DND-41 (cell line): ENCODE measurements at regions not wholly inside any gene's neighbourhood (a gene's known extent, or its start where the extent isn't known, plus 50 kb on each side); places are given as distances from the start of the nearest gene placed in this dataset.

Experiments
- ATAC-seq: fragments of 200-7000 bp; cut with Tn5 transposase; 3 replicates; pipeline ENCODE4 v1.9.1; 2021; ENCODE audit warnings: low read depth; ENCODE audit not compliant: insufficient read depth
- DNase-seq: peaks from one replicate; pipeline ENCODE4 v3.0.0-alpha.2; 2020
- H2AFZ ChIP-seq: 2 replicates; pipeline ENCODE4 v1.6.0; 2012; ENCODE audit warnings: low read depth, low read length
- H3K27ac ChIP-seq: 2 replicates; pipeline ENCODE4 v1.5.1; 2012; ENCODE audit warnings: low read length, inconsistent platforms
- H3K27me3 ChIP-seq: fragments of 200-600 bp; sonication (generic); 2 replicates; pipeline ENCODE4 v1.6.0; 2012; ENCODE audit warnings: low read length, mild to moderate bottlenecking, inconsistent platforms; ENCODE audit not compliant: insufficient read depth, poor library complexity
- H3K36me3 ChIP-seq: 2 replicates; pipeline ENCODE4 v1.5.1; 2012; ENCODE audit warnings: low read length, inconsistent platforms; ENCODE audit not compliant: insufficient read depth
- H3K4me1 ChIP-seq: 2 replicates; pipeline ENCODE4 v1.5.1; 2012; ENCODE audit warnings: mild to moderate bottlenecking, low read length; ENCODE audit not compliant: insufficient read depth
- H3K4me2 ChIP-seq: 2 replicates; pipeline ENCODE4 v1.6.0; 2012; ENCODE audit warnings: mild to moderate bottlenecking, moderate library complexity, low read length, inconsistent platforms; ENCODE audit not compliant: insufficient read depth
- H3K4me3 ChIP-seq, 2 experiments: fragments of 200-600 bp in 1 of 2; shearing (Covaris generic) in 1 of 2; 2 replicates each; pipeline ENCODE4 v1.5.1; 2012 to 2016; ENCODE audit warnings: inconsistent platforms in 2 of 2, low read length in 2 of 2, mild to moderate bottlenecking in 2 of 2, low read depth in 1 of 2, moderate library complexity in 1 of 2
- H3K79me2 ChIP-seq: 2 replicates; pipeline ENCODE4 v1.6.0; 2012; ENCODE audit warnings: low read length, inconsistent platforms; ENCODE audit not compliant: insufficient read depth
- H3K9ac ChIP-seq: 2 replicates; pipeline ENCODE4 v1.6.0; 2012; ENCODE audit warnings: low read depth, mild to moderate bottlenecking, inconsistent platforms, low read length, moderate library complexity
- H3K9me3 ChIP-seq: 2 replicates; pipeline ENCODE4 v1.5.1; 2012; ENCODE audit warnings: low read length, moderate library complexity, mild to moderate bottlenecking, inconsistent platforms; ENCODE audit not compliant: insufficient read depth, severe bottlenecking
- H4K20me1 ChIP-seq: 2 replicates; pipeline ENCODE4 v1.6.0; 2012; ENCODE audit warnings: low read length; ENCODE audit not compliant: insufficient read depth
- EZH2 ChIP-seq: IDR thresholded peaks from 3 replicates; pipeline ENCODE4 v1.6.1; 2012; ENCODE audit warnings: borderline replicate concordance, low read depth, mild to moderate bottlenecking, moderate library complexity, low read length, inconsistent platforms; ENCODE audit not compliant: severe bottlenecking
- TF ChIP-seq, protein P1 (sequence below): IDR thresholded peaks from 2 replicates; pipeline ENCODE4 v1.5.1; 2012; ENCODE audit warnings: borderline replicate concordance, low read length, moderate library complexity, mild to moderate bottlenecking; ENCODE audit not compliant: poor library complexity, severe bottlenecking; ENCODE audit errors: extremely low read depth

DNA sequence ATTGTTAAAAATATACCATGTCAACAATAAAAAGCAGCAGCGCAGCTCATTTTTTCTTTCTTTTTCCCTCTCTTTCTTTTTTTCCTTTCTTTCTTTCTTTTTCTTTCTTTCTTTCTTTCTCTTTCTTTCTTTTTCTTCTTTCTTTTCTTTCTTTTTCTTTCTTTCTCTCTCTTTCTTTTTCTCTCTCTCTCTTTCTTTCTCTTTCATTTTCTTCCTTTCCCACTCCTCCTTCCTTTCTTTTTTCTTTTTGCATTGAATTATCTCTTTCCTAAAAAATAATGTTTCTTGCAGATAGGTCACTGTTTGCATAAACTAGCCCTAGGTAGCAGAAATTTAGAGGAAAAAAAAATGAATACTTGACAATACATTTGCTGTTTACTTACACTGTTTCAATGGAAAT lies 755.1 kb upstream of the COBL start:
- Histone ChIP-seq H3K36me3 (no peaks in the 10 kb centered on the region), H3K9ac (no peak overlapping the region), H3K4me3 (no peak overlapping the region), H3K27ac (no peak overlapping the region), H3K4me2 (no peak overlapping the region), H3K79me2 (no peaks in the 10 kb centered on the region), H3K4me1 (no peaks in the 10 kb centered on the region), H2AFZ (no peak overlapping the region), H3K9me3 (no peaks in the 10 kb centered on the region), H4K20me1 (no peaks in the 10 kb centered on the region), H3K27me3 (no peaks in the 10 kb centered on the region)
- TF ChIP-seq EZH2, result no peak
- TF ChIP-seq, protein P1, sequence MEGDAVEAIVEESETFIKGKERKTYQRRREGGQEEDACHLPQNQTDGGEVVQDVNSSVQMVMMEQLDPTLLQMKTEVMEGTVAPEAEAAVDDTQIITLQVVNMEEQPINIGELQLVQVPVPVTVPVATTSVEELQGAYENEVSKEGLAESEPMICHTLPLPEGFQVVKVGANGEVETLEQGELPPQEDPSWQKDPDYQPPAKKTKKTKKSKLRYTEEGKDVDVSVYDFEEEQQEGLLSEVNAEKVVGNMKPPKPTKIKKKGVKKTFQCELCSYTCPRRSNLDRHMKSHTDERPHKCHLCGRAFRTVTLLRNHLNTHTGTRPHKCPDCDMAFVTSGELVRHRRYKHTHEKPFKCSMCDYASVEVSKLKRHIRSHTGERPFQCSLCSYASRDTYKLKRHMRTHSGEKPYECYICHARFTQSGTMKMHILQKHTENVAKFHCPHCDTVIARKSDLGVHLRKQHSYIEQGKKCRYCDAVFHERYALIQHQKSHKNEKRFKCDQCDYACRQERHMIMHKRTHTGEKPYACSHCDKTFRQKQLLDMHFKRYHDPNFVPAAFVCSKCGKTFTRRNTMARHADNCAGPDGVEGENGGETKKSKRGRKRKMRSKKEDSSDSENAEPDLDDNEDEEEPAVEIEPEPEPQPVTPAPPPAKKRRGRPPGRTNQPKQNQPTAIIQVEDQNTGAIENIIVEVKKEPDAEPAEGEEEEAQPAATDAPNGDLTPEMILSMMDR, result no peak
- ATAC-seq (no peak), DNase-seq (no peak)

DNA sequence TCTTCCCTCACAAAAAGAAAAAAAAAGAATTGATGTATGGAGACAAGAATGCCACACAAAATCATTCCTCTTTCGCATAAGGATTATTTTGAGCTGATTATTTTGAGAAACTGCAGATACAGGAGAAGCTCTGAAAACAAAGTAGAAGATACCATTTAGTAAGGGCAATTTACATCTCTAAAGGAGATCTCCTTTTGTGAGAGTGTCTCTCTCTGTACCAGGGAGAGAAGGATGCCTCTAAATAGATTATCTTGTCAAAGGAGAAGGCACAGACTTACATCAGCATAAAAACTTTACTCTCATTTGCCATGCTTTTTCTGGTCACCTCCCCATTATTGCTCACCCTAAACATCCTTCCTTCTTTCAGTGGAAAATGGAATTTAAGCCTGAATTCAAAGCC lies 747.9 kb upstream of the COBL start:
- ATAC-seq (no peak), DNase-seq (no peak)
- no peak overlapping the region for H3K9ac ChIP-seq
- H3K27me3 ChIP-seq, result no peaks in the 10 kb centered on the region
- no peaks in the 10 kb centered on the region for H3K4me1 ChIP-seq
- no peaks in the 10 kb centered on the region for H3K79me2 ChIP-seq
- no peak overlapping the region for H2AFZ ChIP-seq
- H3K4me2 ChIP-seq, result no peak overlapping the region
- no peak for TF ChIP-seq EZH2
- TF ChIP-seq, protein P1, result no peak
- H3K36me3 ChIP-seq, result no peaks in the 10 kb centered on the region
- H3K9me3 ChIP-seq, result no peaks in the 10 kb centered on the region
- H3K4me3 ChIP-seq, result no peak overlapping the region
- no peaks in the 10 kb centered on the region for H4K20me1 ChIP-seq
- no peak overlapping the region for H3K27ac ChIP-seq

DNA sequence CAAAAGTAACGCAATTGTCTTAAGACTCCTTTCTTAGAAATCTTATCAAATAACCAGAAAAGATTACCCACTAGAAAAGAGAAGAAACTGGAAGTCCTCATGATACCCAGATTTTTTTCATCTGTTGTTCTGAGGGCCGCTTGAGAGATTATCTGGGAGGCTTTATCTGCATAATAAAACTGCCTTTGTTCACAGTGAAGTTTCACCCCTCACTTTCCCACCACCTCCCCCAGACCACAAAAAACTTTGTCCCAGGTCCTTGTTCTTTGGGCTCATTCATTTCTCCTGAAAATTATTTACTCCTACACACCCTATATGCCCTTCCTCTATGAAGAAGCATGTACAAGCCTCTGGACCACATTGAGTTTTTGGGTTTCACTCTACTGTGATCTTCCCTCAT lies 745.1 kb upstream of the COBL start:
- Histone ChIP-seq H3K4me2 (no peak overlapping the region), H2AFZ (no peak overlapping the region), H3K27ac (no peak overlapping the region), H3K9ac (no peak overlapping the region), H4K20me1 (no peaks in the 10 kb centered on the region), H3K79me2 (no peaks in the 10 kb centered on the region), H3K36me3 (no peaks in the 10 kb centered on the region), H3K9me3 (no peaks in the 10 kb centered on the region), H3K4me3 (no peak overlapping the region), H3K4me1 (no peaks in the 10 kb centered on the region), H3K27me3 (no peaks in the 10 kb centered on the region)
- TF ChIP-seq EZH2, result no peak
- TF ChIP-seq, protein P1, result no peak
- ATAC-seq (no peak), DNase-seq (no peak)

DNA sequence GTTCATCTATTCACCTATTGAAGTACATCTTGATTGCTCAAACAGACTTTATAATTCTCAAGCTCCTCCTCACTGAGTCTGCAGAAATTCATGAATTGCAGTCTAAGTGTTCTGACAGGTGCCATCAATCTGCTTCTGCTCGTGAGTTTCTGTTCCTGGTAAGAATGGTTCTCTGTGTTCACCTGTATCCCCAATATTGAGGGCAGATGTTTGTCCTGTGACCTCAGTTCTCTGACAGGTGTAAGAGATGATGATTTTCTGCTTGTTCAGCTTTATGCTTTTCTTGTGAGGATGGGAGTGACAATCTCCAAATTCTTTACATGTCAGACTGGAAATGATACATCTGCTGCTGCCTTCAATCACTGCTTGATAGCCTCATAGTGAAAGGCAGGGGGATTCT lies 736.9 kb upstream of the COBL start:
- no peak overlapping the region for H3K9ac ChIP-seq
- DNase-seq (no peak), ATAC-seq (no peak)
- H3K4me2 ChIP-seq, result no peak overlapping the region
- no peak overlapping the region for H2AFZ ChIP-seq
- no peaks in the 10 kb centered on the region for H3K27me3 ChIP-seq
- H3K9me3 ChIP-seq, result no peaks in the 10 kb centered on the region
- H4K20me1 ChIP-seq, result no peaks in the 10 kb centered on the region
- no peak for TF ChIP-seq EZH2
- TF ChIP-seq, protein P1, result no peak
- no peak overlapping the region for H3K4me3 ChIP-seq
- no peak overlapping the region for H3K27ac ChIP-seq
- H3K36me3 ChIP-seq, result no peaks in the 10 kb centered on the region
- no peaks in the 10 kb centered on the region for H3K79me2 ChIP-seq
- no peaks in the 10 kb centered on the region for H3K4me1 ChIP-seq
